OCI-LY7 (cell line): ENCODE measurements at regions not wholly inside any gene's neighbourhood (a gene's known extent, or its start where the extent isn't known, plus 50 kb on each side); places are given as distances from the start of the nearest gene placed in this dataset.

Experiments used
- EZH2phosphoT487 ChIP-seq: fragments of 200-600 bp; sonication (generic); IDR thresholded peaks from 2 replicates; pipeline ENCODE4 v1.6.1; 2018; ENCODE audit warnings: low read depth, borderline replicate concordance, mild to moderate bottlenecking, mixed run types, antibody characterized with exemption, low read length, moderate library complexity, mixed read lengths
- TF ChIP-seq, protein P1 (sequence below): fragments of 200-600 bp; sonication (generic); conservative IDR thresholded peaks from 2 replicates; pipeline ENCODE4 v1.5.1; 2014; ENCODE audit warnings: mild to moderate bottlenecking, antibody characterized with exemption, low read length, moderate library complexity, mixed read lengths

DNA sequence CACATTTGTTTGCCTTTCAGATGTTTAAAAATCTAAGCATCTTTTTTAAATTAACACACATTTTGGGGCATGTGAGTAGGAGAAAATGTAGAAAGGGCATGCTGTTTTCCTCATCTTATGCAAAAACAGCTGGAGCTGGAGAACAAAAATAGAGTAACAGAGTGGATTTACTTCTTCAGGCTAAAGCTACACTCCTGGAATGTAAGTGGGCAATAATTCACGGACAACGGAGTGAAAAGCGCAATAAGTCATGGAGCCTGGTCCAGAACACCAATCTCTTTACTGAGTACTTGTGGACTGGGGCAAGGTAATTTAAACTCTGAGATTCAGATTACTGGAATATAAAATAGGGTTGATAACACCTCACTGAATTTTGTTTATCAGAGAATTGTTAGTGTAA lies 1018.8 kb upstream of the HS3ST1 start:
- TF ChIP-seq, protein P1, sequence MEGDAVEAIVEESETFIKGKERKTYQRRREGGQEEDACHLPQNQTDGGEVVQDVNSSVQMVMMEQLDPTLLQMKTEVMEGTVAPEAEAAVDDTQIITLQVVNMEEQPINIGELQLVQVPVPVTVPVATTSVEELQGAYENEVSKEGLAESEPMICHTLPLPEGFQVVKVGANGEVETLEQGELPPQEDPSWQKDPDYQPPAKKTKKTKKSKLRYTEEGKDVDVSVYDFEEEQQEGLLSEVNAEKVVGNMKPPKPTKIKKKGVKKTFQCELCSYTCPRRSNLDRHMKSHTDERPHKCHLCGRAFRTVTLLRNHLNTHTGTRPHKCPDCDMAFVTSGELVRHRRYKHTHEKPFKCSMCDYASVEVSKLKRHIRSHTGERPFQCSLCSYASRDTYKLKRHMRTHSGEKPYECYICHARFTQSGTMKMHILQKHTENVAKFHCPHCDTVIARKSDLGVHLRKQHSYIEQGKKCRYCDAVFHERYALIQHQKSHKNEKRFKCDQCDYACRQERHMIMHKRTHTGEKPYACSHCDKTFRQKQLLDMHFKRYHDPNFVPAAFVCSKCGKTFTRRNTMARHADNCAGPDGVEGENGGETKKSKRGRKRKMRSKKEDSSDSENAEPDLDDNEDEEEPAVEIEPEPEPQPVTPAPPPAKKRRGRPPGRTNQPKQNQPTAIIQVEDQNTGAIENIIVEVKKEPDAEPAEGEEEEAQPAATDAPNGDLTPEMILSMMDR: no peak
- no peak for TF ChIP-seq EZH2phosphoT487
